HL-60 (cell line): ENCODE measurements at regions not wholly inside any gene's neighbourhood (a gene's known extent, or its start where the extent isn't known, plus 50 kb on each side); places are given as distances from the start of the nearest gene placed in this dataset.

Experiments used
- DNase-seq, 2 experiments: peaks; one replicate each; pipeline ENCODE4 v3.0.0-alpha.2; 2010 to 2020; ENCODE audit warnings: low read depth in 1 of 2, low spot score in 1 of 2
- H3K27ac ChIP-seq: fragments of 250-450 bp; sonication (Bioruptor Pico); replicated peaks from 2 replicates; pipeline ENCODE4 v1.5.1; 2020; ENCODE audit warnings: mild to moderate bottlenecking, moderate library complexity
- H3K27me3 ChIP-seq: fragments of 250-450 bp; sonication (Bioruptor Pico); 2 replicates; pipeline ENCODE4 v1.5.1; 2021; ENCODE audit warnings: mild to moderate bottlenecking, moderate library complexity; ENCODE audit not compliant: insufficient read depth, poor library complexity, severe bottlenecking
- H3K4me3 ChIP-seq: replicated peaks from 2 replicates; pipeline ENCODE4 v1.5.1; 2011; ENCODE audit warnings: mild to moderate bottlenecking, control low read depth, low read length; ENCODE audit not compliant: insufficient read depth
- CTCF ChIP-seq: IDR thresholded peaks from one replicate; pipeline ENCODE4 v1.5.1; 2011; ENCODE audit warnings: low read length, control low read depth, inconsistent platforms; ENCODE audit not compliant: insufficient read depth
- GABPA ChIP-seq: IDR thresholded peaks from 2 replicates; pipeline ENCODE4 v1.6.1; 2012; ENCODE audit warnings: low read depth
- POLR2AphosphoS5 ChIP-seq: IDR thresholded peaks from 2 replicates; pipeline ENCODE4 v1.6.1; 2012; ENCODE audit warnings: low read depth
- REST ChIP-seq: IDR thresholded peaks from 2 replicates; pipeline ENCODE4 v1.6.1; 2012; ENCODE audit warnings: low read depth; ENCODE audit not compliant: insufficient replicate concordance
- SPI1 ChIP-seq: IDR thresholded peaks from 2 replicates; pipeline ENCODE4 v1.6.1; 2012; ENCODE audit warnings: low read depth, mild to moderate bottlenecking, borderline replicate concordance

GRCh38 chr21:27393726-27394125 lies 426.8 kb upstream of the ADAMTS5 start:
- H3K27ac ChIP-seq: no peak overlapping the region
- H3K4me3 ChIP-seq: no peak overlapping the region
- DNase-seq: no peak
- no peaks in the 10 kb centered on the region for H3K27me3 ChIP-seq
- TF ChIP-seq SPI1 (no peak), GABPA (no peak), REST (no peak), CTCF (no peak), POLR2AphosphoS5 (no peak)

GRCh38 chr21:27391990-27392389 lies 425.1 kb upstream of the ADAMTS5 start:
- TF ChIP-seq CTCF: no peak
- no peak for TF ChIP-seq POLR2AphosphoS5
- no peak for TF ChIP-seq GABPA
- no peak for TF ChIP-seq SPI1
- no peak for TF ChIP-seq REST
- H3K27ac ChIP-seq: no peak overlapping the region
- H3K4me3 ChIP-seq: no peak overlapping the region
- H3K27me3 ChIP-seq: no peaks in the 10 kb centered on the region
- no peak for DNase-seq

- no peak overlapping the region for H3K4me3 ChIP-seq
- TF ChIP-seq CTCF (no peak), GABPA (no peak), POLR2AphosphoS5 (no peak), REST (no peak), SPI1 (no peak)
These were observed 423.5 kb upstream of the ADAMTS5 start for GRCh38 chr21:27390384-27390783.

More at GRCh38 chr21:27390384-27390783, 423.5 kb upstream of the ADAMTS5 start:
- DNase-seq: no peak
- Histone ChIP-seq H3K27me3 (no peaks in the 10 kb centered on the region), H3K27ac (no peak overlapping the region)
